ENCODE measurements at regions not wholly inside any gene's neighbourhood (a gene's known extent, or its start where the extent isn't known, plus 50 kb on each side); places are given as distances from the start of the nearest gene placed in this dataset.

DNA sequence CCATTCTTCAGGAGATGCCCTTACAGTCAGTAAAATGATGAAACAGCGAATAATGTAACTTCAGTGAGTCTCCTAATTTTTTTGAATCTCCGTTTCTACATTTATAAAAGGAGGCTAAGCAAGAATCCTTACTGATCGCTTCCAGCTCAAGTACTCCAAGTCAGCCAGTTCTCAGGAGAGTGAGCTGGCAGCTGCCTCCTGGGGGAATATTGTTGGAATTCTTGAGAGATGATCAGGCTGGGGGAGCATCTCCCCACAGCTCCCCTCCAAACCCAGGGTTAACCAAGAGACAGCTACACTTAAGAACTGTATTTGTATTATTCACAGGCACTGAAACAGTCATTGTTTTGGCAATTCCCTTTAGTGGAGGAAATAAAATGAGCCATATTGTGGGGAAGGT is 89.1 kb upstream of the PCSK2 start:
- Histone ChIP-seq H3K27me3 (no peaks in the 10 kb centered on the region), H3K9me3 (no peaks in the 10 kb centered on the region), H3K4me3 (no peak overlapping the region), H3K36me3 (no peaks in the 10 kb centered on the region), H3K27ac (no peak overlapping the region), H3K4me1 (no peaks in the 10 kb centered on the region)
- no peak for DNase-seq
- intact Hi-C loops (cut with DNase I; ENCODE audit: low total_unique reads) = no loop called here
- TF ChIP-seq, protein P1, sequence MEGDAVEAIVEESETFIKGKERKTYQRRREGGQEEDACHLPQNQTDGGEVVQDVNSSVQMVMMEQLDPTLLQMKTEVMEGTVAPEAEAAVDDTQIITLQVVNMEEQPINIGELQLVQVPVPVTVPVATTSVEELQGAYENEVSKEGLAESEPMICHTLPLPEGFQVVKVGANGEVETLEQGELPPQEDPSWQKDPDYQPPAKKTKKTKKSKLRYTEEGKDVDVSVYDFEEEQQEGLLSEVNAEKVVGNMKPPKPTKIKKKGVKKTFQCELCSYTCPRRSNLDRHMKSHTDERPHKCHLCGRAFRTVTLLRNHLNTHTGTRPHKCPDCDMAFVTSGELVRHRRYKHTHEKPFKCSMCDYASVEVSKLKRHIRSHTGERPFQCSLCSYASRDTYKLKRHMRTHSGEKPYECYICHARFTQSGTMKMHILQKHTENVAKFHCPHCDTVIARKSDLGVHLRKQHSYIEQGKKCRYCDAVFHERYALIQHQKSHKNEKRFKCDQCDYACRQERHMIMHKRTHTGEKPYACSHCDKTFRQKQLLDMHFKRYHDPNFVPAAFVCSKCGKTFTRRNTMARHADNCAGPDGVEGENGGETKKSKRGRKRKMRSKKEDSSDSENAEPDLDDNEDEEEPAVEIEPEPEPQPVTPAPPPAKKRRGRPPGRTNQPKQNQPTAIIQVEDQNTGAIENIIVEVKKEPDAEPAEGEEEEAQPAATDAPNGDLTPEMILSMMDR (IDR thresholded peaks at IDR 0.05) = no peak

DNA sequence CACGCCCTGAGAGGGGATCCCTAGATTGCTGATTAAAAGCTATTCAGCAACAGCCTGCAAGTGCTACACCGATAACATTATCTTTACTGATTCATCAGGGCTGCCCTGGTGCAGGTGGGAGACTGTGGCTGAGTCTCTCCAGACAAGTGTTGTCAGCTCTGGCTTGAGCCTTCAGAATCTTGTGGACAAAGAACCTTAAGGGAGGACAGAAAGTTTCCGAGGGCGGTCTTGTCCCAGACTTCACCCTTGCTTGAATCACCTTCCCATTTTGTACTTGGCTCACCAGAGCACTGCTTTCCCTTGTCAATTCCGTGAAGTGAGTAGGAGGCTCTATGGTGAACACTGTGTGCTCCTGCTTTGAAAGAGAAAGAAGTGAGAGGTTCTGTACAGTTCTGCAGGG is 88.6 kb upstream of the PCSK2 start:
- Histone ChIP-seq H3K9me3 (no peaks in the 10 kb centered on the region), H3K4me3 (no peak overlapping the region), H3K36me3 (no peaks in the 10 kb centered on the region), H3K27ac (no peak overlapping the region), H3K4me1 (no peaks in the 10 kb centered on the region), H3K27me3 (no peaks in the 10 kb centered on the region)
- intact Hi-C loops (cut with DNase I; ENCODE audit: low total_unique reads) = no loop called here
- TF ChIP-seq, protein P1 (IDR thresholded peaks at IDR 0.05) = no peak
- DNase-seq = no peak

DNA sequence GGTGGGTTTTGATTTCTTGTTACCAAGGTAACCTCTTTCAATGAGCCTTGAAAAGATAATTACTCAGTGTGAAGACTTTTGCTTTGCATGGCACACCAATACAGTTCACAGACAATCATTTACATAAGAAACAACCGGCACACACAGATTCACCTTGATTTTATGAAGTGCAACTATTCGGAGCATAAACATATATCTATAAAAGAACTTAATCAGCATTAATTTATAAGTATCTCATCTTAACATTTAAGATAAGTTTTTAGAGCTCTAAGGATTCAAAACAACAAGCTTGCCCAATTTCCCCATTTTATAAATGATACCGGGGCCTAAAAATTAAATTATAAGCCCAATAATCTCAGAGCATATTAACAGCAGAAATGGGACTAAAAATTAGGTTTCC is 85.9 kb upstream of the PCSK2 start:
- H3K9me3 ChIP-seq = no peaks in the 10 kb centered on the region
- no peak for DNase-seq
- no peak overlapping the region for H3K27ac ChIP-seq
- TF ChIP-seq, protein P1 (IDR thresholded peaks at IDR 0.05) = no peak
- H3K4me1 ChIP-seq = no peaks in the 10 kb centered on the region
- no peak overlapping the region for H3K4me3 ChIP-seq
- H3K36me3 ChIP-seq = no peaks in the 10 kb centered on the region
- H3K27me3 ChIP-seq = no peaks in the 10 kb centered on the region
- intact Hi-C loops (cut with DNase I; ENCODE audit: low total_unique reads) = no loop called here

DNA sequence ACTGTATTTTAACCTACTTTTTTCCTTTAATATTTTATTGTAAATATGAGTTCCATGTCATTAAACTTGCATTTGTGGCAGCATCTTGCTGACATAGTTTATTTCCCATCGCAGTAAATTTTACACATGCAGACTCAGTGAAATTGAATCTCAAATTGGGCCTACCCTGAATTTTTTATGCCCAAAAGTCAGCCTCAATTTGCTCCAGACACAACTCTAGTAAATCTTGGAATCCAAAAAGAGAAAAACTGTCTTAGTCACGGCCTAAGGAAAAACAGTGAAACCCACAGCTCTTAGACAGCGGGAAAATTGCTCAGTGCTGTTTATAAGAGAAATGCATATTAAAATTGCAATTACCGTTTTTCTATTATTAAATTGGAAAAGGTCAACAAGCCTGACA is 85.3 kb upstream of the PCSK2 start:
- H3K36me3 ChIP-seq = no peaks in the 10 kb centered on the region
- H3K9me3 ChIP-seq = no peaks in the 10 kb centered on the region
- H3K4me1 ChIP-seq = no peaks in the 10 kb centered on the region
- no peaks in the 10 kb centered on the region for H3K27me3 ChIP-seq
- intact Hi-C loops (cut with DNase I; ENCODE audit: low total_unique reads) = no loop called here
- DNase-seq = no peak
- H3K4me3 ChIP-seq = no peak overlapping the region
- TF ChIP-seq, protein P1 (IDR thresholded peaks at IDR 0.05) = no peak
- no peak overlapping the region for H3K27ac ChIP-seq

DNA sequence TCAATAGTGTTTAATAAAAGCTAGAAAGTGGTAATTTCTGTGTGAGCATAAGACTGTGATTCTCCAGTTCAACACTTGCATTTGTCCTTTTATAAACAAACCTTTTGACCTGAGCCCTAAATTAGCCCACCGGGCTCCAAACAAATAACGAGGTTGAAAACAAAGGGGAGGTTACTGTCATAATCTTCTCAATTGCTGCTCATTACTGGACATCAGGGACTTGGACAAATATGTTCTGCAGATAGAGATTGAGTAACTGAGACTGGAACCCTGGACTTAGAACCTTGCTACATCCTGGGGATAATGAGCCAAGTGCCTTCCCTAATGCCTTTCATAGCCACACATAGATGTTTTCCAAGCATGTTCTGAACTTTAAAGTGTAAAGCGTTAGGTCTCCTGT is 84.2 kb upstream of the PCSK2 start:
- no peaks in the 10 kb centered on the region for H3K27me3 ChIP-seq
- TF ChIP-seq, protein P1 (IDR thresholded peaks at IDR 0.05) = no peak
- no peak for DNase-seq
- no peaks in the 10 kb centered on the region for H3K4me1 ChIP-seq
- H3K9me3 ChIP-seq = no peaks in the 10 kb centered on the region
- intact Hi-C loops (cut with DNase I; ENCODE audit: low total_unique reads) = no loop called here
- H3K27ac ChIP-seq = no peak overlapping the region
- no peak overlapping the region for H3K4me3 ChIP-seq
- no peaks in the 10 kb centered on the region for H3K36me3 ChIP-seq

DNA sequence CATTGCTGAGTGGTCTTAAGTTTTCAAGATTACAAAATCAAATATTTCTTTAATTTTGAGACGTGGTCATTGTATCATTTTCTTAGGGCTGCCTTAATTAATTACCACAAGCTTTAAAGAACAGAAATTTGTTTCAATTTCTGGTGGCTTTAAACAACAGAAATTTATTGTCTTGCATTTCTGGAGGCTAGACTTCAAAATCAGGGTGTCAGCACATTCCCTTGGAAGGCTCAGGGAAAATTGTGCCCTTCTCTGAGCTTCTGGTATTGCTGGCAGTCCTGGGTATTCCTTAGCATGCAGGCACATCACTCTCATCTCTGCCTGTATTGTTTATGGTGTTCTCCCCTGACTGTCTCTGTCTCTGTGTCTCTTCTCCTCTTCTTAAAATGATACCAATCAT is 76.0 kb upstream of the PCSK2 start:
- Histone ChIP-seq H3K4me3 (no peak overlapping the region), H3K36me3 (no peaks in the 10 kb centered on the region), H3K27ac (no peak overlapping the region), H3K4me1 (no peaks in the 10 kb centered on the region), H3K27me3 (no peaks in the 10 kb centered on the region), H3K9me3 (no peaks in the 10 kb centered on the region)
- intact Hi-C loops (cut with DNase I; ENCODE audit: low total_unique reads) = no loop called here
- TF ChIP-seq, protein P1 (IDR thresholded peaks at IDR 0.05) = no peak
- no peak for DNase-seq
